ENCODE measurements at regions not wholly inside any gene's neighbourhood (a gene's known extent, or its start where the extent isn't known, plus 50 kb on each side); places are given as distances from the start of the nearest gene placed in this dataset.

DNA sequence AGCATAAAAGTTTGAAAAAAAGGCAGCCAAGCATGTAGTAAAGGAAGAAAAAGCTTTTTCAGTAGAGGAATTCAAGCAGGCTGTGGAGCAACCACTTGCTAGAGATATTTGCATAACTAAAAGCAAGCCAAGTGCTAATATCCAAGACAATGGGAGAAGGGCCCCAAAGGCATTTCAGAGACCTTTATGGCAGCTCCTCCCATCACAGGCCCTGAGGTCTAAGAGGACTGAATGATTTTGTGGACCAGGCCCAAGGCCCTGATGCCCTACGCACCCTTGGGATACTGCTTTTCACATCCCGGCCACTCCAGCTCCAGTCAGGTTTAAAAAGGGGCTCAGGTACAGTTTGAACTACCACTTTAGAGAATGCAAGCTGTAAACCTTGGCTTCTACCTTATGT, 261.7 kb upstream of the SEMA3C start:
- Mint-ChIP-seq H3K36me3 (peaks cover 3% of the 10 kb centered on the region), H3K27ac (no peak overlapping the region), H3K4me3 (no peak overlapping the region), H3K4me1 (ENCODE audit: unreplicated experiment) (peaks cover 4% of the 10 kb centered on the region), H3K27me3 (no peaks in the 10 kb centered on the region), H3K9me3 (peaks cover 16% of the 10 kb centered on the region)
- no peak for DNase-seq (ENCODE audit: extremely low spot score, unreplicated experiment)
- TF ChIP-seq, protein P1, sequence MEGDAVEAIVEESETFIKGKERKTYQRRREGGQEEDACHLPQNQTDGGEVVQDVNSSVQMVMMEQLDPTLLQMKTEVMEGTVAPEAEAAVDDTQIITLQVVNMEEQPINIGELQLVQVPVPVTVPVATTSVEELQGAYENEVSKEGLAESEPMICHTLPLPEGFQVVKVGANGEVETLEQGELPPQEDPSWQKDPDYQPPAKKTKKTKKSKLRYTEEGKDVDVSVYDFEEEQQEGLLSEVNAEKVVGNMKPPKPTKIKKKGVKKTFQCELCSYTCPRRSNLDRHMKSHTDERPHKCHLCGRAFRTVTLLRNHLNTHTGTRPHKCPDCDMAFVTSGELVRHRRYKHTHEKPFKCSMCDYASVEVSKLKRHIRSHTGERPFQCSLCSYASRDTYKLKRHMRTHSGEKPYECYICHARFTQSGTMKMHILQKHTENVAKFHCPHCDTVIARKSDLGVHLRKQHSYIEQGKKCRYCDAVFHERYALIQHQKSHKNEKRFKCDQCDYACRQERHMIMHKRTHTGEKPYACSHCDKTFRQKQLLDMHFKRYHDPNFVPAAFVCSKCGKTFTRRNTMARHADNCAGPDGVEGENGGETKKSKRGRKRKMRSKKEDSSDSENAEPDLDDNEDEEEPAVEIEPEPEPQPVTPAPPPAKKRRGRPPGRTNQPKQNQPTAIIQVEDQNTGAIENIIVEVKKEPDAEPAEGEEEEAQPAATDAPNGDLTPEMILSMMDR (conservative IDR thresholded peaks at IDR 0.05) = no peak

DNA sequence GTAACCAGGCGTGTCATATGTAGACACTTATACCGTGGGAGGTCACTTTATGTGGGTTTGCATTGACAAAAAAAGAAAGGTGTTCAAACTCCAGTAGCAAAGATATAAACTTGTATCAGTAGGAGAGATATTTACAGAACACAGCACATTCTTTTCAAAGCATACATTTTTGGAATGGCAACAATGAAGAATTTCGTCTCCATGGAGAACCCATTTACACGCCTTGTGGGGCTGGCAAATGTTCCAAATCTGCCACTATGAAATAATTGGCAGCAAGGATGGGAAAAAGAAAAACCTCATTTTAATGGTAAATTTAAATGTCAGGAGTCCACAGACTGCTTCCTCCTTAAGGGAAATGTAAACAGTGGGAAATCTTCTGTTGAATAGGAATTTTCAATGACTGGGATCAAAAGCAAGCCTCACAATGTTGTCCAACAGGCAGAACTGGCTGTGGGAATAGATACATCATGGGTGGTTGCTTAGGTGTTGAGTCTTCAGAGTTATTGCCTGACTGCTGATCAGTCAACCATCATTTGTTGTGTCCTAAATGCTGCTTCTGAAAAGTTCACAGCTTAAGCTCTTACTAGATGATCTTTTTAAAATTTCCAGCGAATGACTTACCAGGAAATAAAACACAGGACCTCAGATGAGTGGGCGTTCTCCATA, 256.6 kb upstream of the SEMA3C start:
- no peak for DNase-seq (ENCODE audit: extremely low spot score, unreplicated experiment)
- TF ChIP-seq, protein P1 (conservative IDR thresholded peaks at IDR 0.05) = no peak
- H3K4me3 Mint-ChIP-seq = peak overlapping the region; percentile 14
- no peaks in the 10 kb centered on the region for H3K27me3 Mint-ChIP-seq
- H3K27ac Mint-ChIP-seq = peak overlapping the region; percentile 73
- peaks cover 21% of the 10 kb centered on the region for H3K9me3 Mint-ChIP-seq
- H3K36me3 Mint-ChIP-seq = peaks cover 3% of the 10 kb centered on the region
- peaks cover 21% of the 10 kb centered on the region for H3K4me1 Mint-ChIP-seq (ENCODE audit: unreplicated experiment)

DNA sequence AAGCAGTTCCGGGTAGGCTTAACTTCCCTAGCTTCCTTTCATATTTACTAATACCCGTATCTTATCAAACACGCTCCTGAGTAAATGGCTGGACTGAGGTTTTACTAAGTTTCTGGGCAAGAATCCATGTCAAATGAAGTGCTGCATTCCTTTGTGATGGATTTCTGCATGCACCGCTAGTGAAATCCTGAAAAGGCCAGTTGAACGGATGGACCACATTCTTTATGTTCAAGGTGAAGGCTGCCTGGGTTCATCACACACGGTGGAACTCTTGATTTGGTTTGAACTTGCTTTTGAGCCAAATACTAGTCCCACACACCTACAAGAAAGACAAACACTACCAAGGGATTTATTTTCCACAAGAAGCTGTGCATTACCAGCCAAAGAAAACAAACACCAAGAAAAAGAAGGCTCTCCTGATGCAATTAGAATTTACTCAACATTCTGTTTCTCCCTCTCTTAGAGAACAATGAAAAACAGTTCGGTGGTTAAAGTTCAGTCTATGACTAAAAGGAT, 255.0 kb upstream of the SEMA3C start:
- TF ChIP-seq, protein P1 (conservative IDR thresholded peaks at IDR 0.05) = no peak
- H3K4me1 Mint-ChIP-seq (ENCODE audit: unreplicated experiment) = peaks cover 21% of the 10 kb centered on the region
- H3K4me3 Mint-ChIP-seq = peak overlapping the region; percentile 46
- H3K9me3 Mint-ChIP-seq = peaks cover 14% of the 10 kb centered on the region
- peaks cover 3% of the 10 kb centered on the region for H3K36me3 Mint-ChIP-seq
- no peaks in the 10 kb centered on the region for H3K27me3 Mint-ChIP-seq
- no peak for DNase-seq (ENCODE audit: extremely low spot score, unreplicated experiment)
- H3K27ac Mint-ChIP-seq = peak overlapping the region; percentile 76

DNA sequence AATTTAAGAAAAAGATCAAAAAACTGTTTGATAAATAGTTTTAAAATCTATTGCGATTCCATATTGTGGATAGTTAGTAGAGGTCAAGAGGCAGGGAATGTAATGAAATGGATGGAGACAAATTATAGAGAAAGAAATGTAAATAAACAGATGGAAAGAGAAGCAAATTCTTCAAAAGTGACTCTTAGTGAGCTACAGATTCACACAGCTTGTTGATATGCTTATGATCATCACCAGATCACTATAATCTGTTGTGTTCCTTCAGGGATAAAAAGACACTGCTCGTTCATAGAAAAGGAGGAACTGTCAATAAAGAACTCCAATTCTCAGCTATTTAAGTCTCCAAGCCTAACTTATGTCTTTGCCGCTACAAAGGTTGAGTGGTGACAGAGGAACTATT, 251.4 kb upstream of the SEMA3C start:
- Mint-ChIP-seq H3K4me1 (ENCODE audit: unreplicated experiment) (peaks cover 14% of the 10 kb centered on the region), H3K27me3 (no peaks in the 10 kb centered on the region), H3K27ac (no peak overlapping the region), H3K9me3 (peaks cover 5% of the 10 kb centered on the region), H3K4me3 (no peak overlapping the region), H3K36me3 (no peaks in the 10 kb centered on the region)
- TF ChIP-seq, protein P1 (conservative IDR thresholded peaks at IDR 0.05) = no peak
- no peak for DNase-seq (ENCODE audit: extremely low spot score, unreplicated experiment)

- no peaks in the 10 kb centered on the region for H3K36me3 Mint-ChIP-seq
- H3K4me3 Mint-ChIP-seq = no peak overlapping the region
- TF ChIP-seq, protein P1 (conservative IDR thresholded peaks at IDR 0.05) = no peak
- H3K4me1 Mint-ChIP-seq (ENCODE audit: unreplicated experiment) = no peaks in the 10 kb centered on the region
- no peaks in the 10 kb centered on the region for H3K9me3 Mint-ChIP-seq
- no peak overlapping the region for H3K27ac Mint-ChIP-seq
- DNase-seq (ENCODE audit: extremely low spot score, unreplicated experiment) = no peak
- H3K27me3 Mint-ChIP-seq = no peaks in the 10 kb centered on the region
Observed at GRCh38 chr7:81167934-81168333, 249.1 kb upstream of the SEMA3C start.

Measured in type B pancreatic cell (in vitro differentiated cells).